ENCODE measurements at regions not wholly inside any gene's neighbourhood (a gene's known extent, or its start where the extent isn't known, plus 50 kb on each side); places are given as distances from the start of the nearest gene placed in this dataset.

DNA sequence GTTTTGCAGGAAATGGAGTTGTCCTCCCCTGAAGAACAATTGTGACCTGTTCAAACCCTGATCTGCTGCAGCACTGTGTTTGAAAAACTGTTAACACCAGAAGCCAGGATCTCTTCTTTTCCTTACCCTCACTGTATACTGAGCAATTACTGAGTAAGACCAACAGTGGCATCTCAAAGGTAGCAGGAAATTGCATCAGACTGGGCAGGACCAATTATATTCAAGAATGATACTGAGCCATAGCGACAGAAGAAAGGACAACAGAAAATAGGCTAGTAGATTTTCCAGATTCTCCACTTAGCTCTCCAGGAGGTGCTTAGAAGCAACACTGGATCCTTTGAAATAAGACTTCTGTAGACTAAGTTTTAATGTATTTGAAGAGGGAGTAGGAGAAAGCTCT, 57.4 kb upstream of the INHBA start:
- no peak for TF ChIP-seq SNAI2 (CRISPR knock-in tag; IDR thresholded peaks at IDR 0.05)
- TF ChIP-seq, protein P1, sequence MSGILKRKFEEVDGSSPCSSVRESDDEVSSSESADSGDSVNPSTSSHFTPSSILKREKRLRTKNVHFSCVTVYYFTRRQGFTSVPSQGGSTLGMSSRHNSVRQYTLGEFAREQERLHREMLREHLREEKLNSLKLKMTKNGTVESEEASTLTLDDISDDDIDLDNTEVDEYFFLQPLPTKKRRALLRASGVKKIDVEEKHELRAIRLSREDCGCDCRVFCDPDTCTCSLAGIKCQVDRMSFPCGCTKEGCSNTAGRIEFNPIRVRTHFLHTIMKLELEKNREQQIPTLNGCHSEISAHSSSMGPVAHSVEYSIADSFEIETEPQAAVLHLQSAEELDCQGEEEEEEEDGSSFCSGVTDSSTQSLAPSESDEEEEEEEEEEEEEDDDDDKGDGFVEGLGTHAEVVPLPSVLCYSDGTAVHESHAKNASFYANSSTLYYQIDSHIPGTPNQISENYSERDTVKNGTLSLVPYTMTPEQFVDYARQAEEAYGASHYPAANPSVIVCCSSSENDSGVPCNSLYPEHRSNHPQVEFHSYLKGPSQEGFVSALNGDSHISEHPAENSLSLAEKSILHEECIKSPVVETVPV (CRISPR knock-in tag; IDR thresholded peaks at IDR 0.05): no peak
- TF ChIP-seq GLIS3 (CRISPR knock-in tag; IDR thresholded peaks at IDR 0.05): no peak
- no peak for ATAC-seq

GRCh38 chr7:41758321-41758720, 55.4 kb upstream of the INHBA start:
- no peak for ATAC-seq

GRCh38 chr7:41756650-41757182, 53.8 kb upstream of the INHBA start:
- TF ChIP-seq ISL1 (CRISPR knock-in tag; IDR thresholded peaks at IDR 0.05): no peak
- no peak for TF ChIP-seq RARB (CRISPR knock-in tag; IDR thresholded peaks at IDR 0.05)
- TF ChIP-seq PPARA (CRISPR knock-in tag; IDR thresholded peaks at IDR 0.05; ENCODE audit: borderline replicate concordance): no peak
- no peak for TF ChIP-seq ZNF565 (CRISPR knock-in tag; conservative IDR thresholded peaks at IDR 0.05; ENCODE audit: low read depth)
- no peak for TF ChIP-seq ZFP30 (CRISPR knock-in tag; IDR thresholded peaks at IDR 0.05)
- TF ChIP-seq, protein P2, sequence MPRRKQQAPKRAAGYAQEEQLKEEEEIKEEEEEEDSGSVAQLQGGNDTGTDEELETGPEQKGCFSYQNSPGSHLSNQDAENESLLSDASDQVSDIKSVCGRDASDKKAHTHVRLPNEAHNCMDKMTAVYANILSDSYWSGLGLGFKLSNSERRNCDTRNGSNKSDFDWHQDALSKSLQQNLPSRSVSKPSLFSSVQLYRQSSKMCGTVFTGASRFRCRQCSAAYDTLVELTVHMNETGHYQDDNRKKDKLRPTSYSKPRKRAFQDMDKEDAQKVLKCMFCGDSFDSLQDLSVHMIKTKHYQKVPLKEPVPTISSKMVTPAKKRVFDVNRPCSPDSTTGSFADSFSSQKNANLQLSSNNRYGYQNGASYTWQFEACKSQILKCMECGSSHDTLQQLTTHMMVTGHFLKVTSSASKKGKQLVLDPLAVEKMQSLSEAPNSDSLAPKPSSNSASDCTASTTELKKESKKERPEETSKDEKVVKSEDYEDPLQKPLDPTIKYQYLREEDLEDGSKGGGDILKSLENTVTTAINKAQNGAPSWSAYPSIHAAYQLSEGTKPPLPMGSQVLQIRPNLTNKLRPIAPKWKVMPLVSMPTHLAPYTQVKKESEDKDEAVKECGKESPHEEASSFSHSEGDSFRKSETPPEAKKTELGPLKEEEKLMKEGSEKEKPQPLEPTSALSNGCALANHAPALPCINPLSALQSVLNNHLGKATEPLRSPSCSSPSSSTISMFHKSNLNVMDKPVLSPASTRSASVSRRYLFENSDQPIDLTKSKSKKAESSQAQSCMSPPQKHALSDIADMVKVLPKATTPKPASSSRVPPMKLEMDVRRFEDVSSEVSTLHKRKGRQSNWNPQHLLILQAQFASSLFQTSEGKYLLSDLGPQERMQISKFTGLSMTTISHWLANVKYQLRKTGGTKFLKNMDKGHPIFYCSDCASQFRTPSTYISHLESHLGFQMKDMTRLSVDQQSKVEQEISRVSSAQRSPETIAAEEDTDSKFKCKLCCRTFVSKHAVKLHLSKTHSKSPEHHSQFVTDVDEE (CRISPR knock-in tag; IDR thresholded peaks at IDR 0.05): no peak
- TF ChIP-seq, protein P3, sequence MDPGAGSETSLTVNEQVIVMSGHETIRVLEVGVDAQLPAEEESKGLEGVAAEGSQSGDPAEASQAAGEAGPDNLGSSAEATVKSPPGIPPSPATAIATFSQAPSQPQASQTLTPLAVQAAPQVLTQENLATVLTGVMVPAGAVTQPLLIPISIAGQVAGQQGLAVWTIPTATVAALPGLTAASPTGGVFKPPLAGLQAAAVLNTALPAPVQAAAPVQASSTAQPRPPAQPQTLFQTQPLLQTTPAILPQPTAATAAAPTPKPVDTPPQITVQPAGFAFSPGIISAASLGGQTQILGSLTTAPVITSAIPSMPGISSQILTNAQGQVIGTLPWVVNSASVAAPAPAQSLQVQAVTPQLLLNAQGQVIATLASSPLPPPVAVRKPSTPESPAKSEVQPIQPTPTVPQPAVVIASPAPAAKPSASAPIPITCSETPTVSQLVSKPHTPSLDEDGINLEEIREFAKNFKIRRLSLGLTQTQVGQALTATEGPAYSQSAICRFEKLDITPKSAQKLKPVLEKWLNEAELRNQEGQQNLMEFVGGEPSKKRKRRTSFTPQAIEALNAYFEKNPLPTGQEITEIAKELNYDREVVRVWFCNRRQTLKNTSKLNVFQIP (CRISPR knock-in tag; IDR thresholded peaks at IDR 0.05; ENCODE audit: borderline replicate concordance, low read depth): no peak
- no peak for TF ChIP-seq ESRRG (CRISPR knock-in tag; IDR thresholded peaks at IDR 0.05)
- no peak for TF ChIP-seq TOX (CRISPR knock-in tag; IDR thresholded peaks at IDR 0.05; ENCODE audit: borderline replicate concordance)
- TF ChIP-seq CSDC2 (CRISPR knock-in tag; IDR thresholded peaks at IDR 0.05): no peak
- ATAC-seq: no peak

More at GRCh38 chr7:41758321-41758720, 55.4 kb upstream of the INHBA start:
- no peak for TF ChIP-seq ZC3H10 (CRISPR knock-in tag; IDR thresholded peaks at IDR 0.05)
- no peak for TF ChIP-seq GLIS3 (CRISPR knock-in tag; IDR thresholded peaks at IDR 0.05)

GRCh38 chr7:41755096-41755495, 52.2 kb upstream of the INHBA start:
- TF ChIP-seq, protein P4, sequence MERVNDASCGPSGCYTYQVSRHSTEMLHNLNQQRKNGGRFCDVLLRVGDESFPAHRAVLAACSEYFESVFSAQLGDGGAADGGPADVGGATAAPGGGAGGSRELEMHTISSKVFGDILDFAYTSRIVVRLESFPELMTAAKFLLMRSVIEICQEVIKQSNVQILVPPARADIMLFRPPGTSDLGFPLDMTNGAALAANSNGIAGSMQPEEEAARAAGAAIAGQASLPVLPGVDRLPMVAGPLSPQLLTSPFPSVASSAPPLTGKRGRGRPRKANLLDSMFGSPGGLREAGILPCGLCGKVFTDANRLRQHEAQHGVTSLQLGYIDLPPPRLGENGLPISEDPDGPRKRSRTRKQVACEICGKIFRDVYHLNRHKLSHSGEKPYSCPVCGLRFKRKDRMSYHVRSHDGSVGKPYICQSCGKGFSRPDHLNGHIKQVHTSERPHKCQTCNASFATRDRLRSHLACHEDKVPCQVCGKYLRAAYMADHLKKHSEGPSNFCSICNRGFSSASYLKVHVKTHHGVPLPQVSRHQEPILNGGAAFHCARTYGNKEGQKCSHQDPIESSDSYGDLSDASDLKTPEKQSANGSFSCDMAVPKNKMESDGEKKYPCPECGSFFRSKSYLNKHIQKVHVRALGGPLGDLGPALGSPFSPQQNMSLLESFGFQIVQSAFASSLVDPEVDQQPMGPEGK (CRISPR knock-in tag; IDR thresholded peaks at IDR 0.05; ENCODE audit: borderline replicate concordance): no peak
- TF ChIP-seq, protein P2 (CRISPR knock-in tag; IDR thresholded peaks at IDR 0.05): no peak
- TF ChIP-seq ZC3H10 (CRISPR knock-in tag; IDR thresholded peaks at IDR 0.05): no peak
- no peak for TF ChIP-seq ZFP3 (CRISPR knock-in tag; IDR thresholded peaks at IDR 0.05)
- ATAC-seq: no peak

All from SK-N-SH treated with all-trans-retinoic acid at 6 μM for 48 hours (cell line).